ENCODE measurements at regions not wholly inside any gene's neighbourhood (a gene's known extent, or its start where the extent isn't known, plus 50 kb on each side); places are given as distances from the start of the nearest gene placed in this dataset.
A peak's percentile ranks its signal among the peaks of the same experiment; 100 is the strongest.

DNA sequence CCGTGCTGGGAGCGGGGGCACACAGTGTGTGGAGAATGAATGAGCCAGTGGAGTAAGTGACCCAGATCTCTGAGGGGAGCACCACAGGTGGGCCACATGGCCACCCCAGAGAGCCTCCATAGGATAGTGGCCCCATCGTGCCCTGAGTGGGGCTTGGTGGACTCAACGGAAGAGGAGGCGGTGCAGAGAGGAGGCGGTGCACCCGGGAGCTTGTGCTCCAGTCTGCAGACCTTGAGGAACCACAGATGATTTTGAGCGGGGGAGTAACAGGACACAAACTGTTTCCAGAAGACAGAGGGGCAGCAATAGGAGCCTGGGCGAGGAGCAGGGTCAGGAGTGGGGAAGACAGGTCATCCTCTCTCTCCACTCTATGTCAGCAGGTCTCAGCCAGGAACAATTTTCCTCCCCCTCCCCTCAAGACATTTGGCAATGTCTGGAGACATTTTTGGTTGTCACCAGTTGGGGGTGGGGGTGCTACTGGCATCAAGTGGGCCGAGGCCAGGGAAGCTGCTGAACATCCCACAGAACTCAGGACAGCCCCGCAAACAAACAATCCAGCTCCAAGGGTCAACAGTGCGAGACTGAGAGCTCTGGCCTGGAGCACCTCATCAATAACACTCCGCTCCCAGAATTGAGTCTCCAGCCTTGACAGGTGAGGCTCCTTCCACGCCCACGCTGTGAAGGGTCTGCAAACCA lies 182.2 kb downstream of the USP12 start:
- no peak for DNase-seq

- DNase-seq, result no peak
These were observed 183.4 kb downstream of the USP12 start for GRCh38 chr13:26988059-26988769.

GRCh38 chr13:26987486-26988013 lies 184.1 kb downstream of the USP12 start:
- no peak for DNase-seq

DNA sequence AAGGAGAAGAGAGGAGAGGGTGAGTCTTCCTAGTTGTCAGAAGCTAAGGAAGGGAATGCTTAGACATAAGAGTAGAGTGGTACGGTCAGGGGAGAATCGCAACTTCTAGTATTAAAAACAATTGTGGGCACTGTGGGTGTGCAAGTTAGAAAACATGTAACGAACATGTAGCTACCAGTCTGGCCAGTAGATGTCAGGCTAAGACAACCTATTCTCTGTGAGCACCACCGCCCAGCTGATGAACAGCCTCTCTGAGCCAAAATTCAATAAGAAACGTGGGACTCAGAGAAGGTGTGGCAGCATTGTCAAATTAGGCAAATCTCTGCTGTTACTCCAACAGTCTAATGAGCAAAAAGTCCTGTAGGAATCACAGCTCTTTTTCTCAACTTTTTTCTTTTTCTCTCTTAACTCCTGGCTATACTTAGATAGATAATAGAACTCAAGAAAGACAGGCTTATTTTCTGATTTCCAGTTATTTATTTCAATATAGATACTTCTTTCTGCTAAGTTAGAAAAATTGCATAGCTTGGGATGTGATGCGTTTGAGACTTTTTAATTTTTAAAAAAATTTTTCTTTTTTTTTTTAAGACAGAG lies 186.2 kb downstream of the USP12 start:
- DNase-seq, result peak; percentile 74

- no peak for DNase-seq
These were observed 187.3 kb downstream of the USP12 start for GRCh38 chr13:26984337-26984736.

DNA sequence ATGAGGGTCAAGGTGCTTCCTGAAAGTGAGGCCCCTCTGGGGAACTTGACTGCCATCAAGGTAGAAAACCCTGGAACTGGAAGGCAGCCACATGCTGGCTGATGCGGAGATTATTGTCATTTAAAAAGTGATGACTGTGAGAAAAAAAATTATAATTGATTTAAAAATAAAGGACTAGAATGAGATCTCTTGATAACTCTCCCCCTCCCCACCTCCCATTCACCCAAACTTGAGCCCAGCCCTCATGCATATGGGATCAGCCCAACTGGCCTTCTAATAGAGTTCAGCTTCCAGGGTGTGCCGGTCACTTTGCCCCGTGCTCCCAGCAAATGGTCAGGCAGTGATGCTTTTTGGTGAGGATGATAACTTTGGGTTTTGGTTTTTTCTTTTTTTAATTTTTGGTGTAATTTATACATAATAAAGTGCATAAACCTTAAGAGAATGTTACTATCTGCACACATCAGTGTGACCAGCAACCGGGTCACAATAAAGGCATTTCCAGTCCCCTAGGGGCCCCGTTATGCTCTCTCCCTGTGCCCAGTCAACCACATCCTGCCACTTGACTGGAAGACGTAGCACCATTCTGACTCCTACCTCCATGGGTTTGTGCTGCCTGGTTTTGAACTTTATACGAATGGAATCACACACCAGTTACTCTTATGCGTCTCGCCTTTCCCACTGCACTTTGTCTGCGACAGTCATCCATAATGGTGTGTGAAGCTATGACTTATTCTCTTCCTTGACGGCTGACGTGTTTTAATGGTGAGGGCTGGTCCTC lies 187.9 kb downstream of the USP12 start:
- no peak for DNase-seq

- no peak for DNase-seq
These were observed 191.2 kb downstream of the USP12 start for GRCh38 chr13:26980099-26981031.

- DNase-seq, result no peak
These were observed 192.3 kb downstream of the USP12 start for GRCh38 chr13:26979334-26979733.

DNA sequence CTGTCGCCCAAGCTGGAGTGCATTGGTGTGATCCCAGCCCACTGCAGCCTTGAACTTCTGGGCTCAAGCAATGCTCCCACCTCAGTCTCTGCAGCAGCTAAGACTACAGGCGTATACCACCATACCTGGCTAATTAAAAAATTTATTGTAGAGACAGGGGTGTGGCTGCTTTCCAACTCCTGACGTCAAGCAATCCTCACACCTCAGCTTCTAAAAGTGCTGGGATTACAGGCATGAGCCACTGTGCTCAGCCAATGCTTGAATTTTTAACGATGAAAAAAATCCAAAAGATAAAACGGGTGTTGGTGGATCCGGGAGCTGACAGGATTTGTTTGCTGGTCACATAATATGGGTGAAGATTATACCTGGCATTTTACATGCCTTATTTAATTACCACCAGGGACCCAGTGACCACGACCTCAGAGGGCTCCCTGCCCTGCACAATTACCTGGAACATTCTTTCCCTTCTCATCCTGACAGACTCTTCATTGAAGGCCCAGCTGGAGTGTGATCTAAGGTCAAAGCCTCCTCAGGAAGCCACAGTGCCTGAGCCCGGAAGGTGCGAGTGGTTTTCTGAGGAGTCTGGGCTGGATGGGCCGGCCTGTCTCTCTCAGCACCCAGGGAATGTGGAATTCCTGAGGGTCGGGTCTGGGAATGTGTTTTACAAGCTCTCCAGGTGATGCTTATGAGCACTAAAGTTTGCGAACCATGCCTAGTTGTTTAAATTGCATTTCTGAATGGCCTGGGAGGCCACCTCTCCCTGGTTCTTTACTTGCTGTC lies 193.3 kb downstream of the USP12 start:
- DNase-seq, result no peak

- no peak for DNase-seq
These were observed 194.1 kb downstream of the USP12 start for GRCh38 chr13:26977541-26977940.

DNA sequence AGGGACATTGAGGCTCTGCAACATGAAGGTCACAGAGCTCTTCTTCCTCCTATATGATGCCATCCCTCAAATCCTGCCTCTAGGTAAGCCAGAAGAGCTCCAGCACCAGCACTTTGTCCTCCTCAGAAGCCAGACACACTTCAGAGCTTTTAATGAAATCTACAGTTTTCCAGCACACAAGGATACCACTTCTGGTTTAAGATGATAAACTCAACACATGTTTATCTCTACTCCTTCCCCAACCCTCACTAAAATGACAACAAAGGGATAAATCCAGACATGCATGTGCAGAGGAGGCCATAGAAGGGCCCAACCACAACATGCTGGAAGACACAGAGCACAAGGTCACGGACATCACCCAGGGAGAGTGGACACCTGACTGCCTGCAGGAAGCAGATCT lies 195.3 kb downstream of the USP12 start:
- no peak for DNase-seq

GRCh38 chr13:26973946-26974345 lies 197.7 kb downstream of the USP12 start:
- no peak for DNase-seq

GRCh38 chr13:26973295-26973694 lies 198.3 kb downstream of the USP12 start:
- DNase-seq, result no peak

- peak; percentile 39 for DNase-seq
These were observed 199.4 kb downstream of the USP12 start for GRCh38 chr13:26971990-26972887.

GRCh38 chr13:26968431-26969341 lies 202.9 kb downstream of the USP12 start:
- DNase-seq, result no peak

GRCh38 chr13:26967119-26968038 lies 204.2 kb downstream of the USP12 start:
- no peak for DNase-seq

- no peak for DNase-seq
These were observed 204.9 kb downstream of the USP12 start for GRCh38 chr13:26966701-26967080.

Measured in stimulated activated CD4-positive, alpha-beta T cell treated with anti-CD3 and anti-CD28 coated beads, Interleukin-15, amount 100 ng/mL, for 24 hours (primary cell).